Transverse colon (tissue), 4 donors: ENCODE measurements at regions not wholly inside any gene's neighbourhood (a gene's known extent, or its start where the extent isn't known, plus 50 kb on each side); places are given as distances from the start of the nearest gene placed in this dataset.

Experiments
- POLR2A ChIP-seq: fragments of 450-650 bp; IDR thresholded peaks from one replicate; pipeline ENCODE4 v1.6.1; 2016; ENCODE audit warnings: antibody characterized with exemption, mild to moderate bottlenecking, moderate library complexity
- POLR2AphosphoS5 ChIP-seq, 3 donors: sonication (generic); formaldehyde crosslinking; IDR thresholded peaks; one replicate each; pipeline ENCODE4 v1.6.1; 2016; ENCODE audit warnings: antibody characterized with exemption in 3 of 3
- TF ChIP-seq, protein P1 (sequence below), 5 experiments: fragments of 200-600 bp in 3 of 5; fragments of 450-650 bp in 2 of 5; sonication (generic) in 3 of 5; IDR thresholded peaks; 1 replicate in 2 of 5; 2 replicates in 3 of 5; pipeline ENCODE4 v1.5.1; 2016 to 2017; ENCODE audit warnings: antibody characterized with exemption in 5 of 5, inconsistent platforms in 3 of 5, mild to moderate bottlenecking in 2 of 5, moderate library complexity in 1 of 5

DNA sequence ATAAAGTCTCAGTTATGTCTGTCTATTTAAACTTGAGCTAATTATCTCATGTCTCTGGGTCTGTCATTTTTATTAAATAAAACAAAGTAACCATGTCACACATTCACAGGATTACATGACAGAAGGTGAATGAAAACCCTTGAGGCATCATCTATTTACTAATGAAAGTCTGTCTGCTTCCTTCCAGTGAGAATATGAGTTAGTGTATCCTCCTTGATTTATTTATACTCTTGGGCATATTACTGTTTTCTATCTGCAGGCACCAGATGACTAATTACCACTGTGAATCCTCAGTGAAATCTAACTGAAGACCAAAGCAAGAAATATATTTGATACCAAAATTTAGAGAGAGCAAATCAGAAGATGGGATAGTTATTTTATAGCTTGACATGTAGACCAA lies 163.7 kb downstream of the CDC14C start:
- TF ChIP-seq, protein P1, sequence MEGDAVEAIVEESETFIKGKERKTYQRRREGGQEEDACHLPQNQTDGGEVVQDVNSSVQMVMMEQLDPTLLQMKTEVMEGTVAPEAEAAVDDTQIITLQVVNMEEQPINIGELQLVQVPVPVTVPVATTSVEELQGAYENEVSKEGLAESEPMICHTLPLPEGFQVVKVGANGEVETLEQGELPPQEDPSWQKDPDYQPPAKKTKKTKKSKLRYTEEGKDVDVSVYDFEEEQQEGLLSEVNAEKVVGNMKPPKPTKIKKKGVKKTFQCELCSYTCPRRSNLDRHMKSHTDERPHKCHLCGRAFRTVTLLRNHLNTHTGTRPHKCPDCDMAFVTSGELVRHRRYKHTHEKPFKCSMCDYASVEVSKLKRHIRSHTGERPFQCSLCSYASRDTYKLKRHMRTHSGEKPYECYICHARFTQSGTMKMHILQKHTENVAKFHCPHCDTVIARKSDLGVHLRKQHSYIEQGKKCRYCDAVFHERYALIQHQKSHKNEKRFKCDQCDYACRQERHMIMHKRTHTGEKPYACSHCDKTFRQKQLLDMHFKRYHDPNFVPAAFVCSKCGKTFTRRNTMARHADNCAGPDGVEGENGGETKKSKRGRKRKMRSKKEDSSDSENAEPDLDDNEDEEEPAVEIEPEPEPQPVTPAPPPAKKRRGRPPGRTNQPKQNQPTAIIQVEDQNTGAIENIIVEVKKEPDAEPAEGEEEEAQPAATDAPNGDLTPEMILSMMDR (IDR thresholded peaks at IDR 0.05) = no peak
- no peak for TF ChIP-seq POLR2AphosphoS5 (IDR thresholded peaks at IDR 0.05)
- TF ChIP-seq POLR2A = no peak
